GM12878 (cell line): ENCODE measurements at regions not wholly inside any gene's neighbourhood (a gene's known extent, or its start where the extent isn't known, plus 50 kb on each side); places are given as distances from the start of the nearest gene placed in this dataset.

Source experiments
- ATAC-seq: fragments of 200-7000 bp; cut with Tn5 transposase; 3 replicates; pipeline ENCODE4 v1.9.1; 2020; ENCODE audit warnings: mild to moderate bottlenecking, moderate library complexity
- BruUV-seq: library from RNA; stranded (reverse); fragments of 400-500 nt; replicated peaks from 2 replicates; lab custom pipeline; 2021; lab: Mats Ljungman, UMichigan
- CTCF ChIA-PET: fragments of 300-600 bp; sonication (Branson Sonifier 250); formaldehyde crosslinking; extraction: SDS; loops from one replicate; lab custom pipeline; 2021; ENCODE audit warnings: inconsistent platforms; lab: Yijun Ruan, JAX
- POLR2A ChIA-PET: fragments of 350-600 bp; formaldehyde crosslinking; extraction: SDS; loops from one replicate; lab custom pipeline; 2021; ENCODE audit warnings: inconsistent platforms; lab: Charles Lee
- RAD21 ChIA-PET: fragments of 300-600 bp; sonication (Branson Sonifier 250); formaldehyde crosslinking; loops from one replicate; lab custom pipeline; 2023; ENCODE audit warnings: antibody characterized with exemption; ENCODE audit not compliant: unreplicated experiment; lab: Charles Lee
- SMC1A ChIA-PET: fragments of 300-600 bp; sonication (Branson Sonifier 250); formaldehyde crosslinking; loops from one replicate; lab custom pipeline; 2023; ENCODE audit not compliant: unreplicated experiment, uncharacterized antibody; lab: Charles Lee
- DNase-seq: peaks from one replicate; pipeline ENCODE4 v3.0.0-alpha.2; 2011; ENCODE audit warnings: low read depth, low spot score
- FAIRE-seq: peaks from 3 replicates; lab custom pipeline; 2011; peaks lifted over from hg19 to GRCh38; lab: Jason Lieb, UNC
- H2AFZ ChIP-seq: 2 replicates; pipeline ENCODE4 v1.6.0; 2011; ENCODE audit warnings: low read depth, low read length, control low read depth; ENCODE audit not compliant: control insufficient read depth
- H3K27ac ChIP-seq: 2 replicates; pipeline ENCODE4 v1.5.1; 2011; ENCODE audit warnings: control low read depth; ENCODE audit not compliant: control insufficient read depth, insufficient read depth
- H3K27me3 ChIP-seq, 2 experiments: replicated peaks in 1 of 2; 2 replicates each; pipeline versions ENCODE4 v1.6.0 to v1.6.1; 2011; ENCODE audit warnings: low read length in 1 of 2; ENCODE audit not compliant: control insufficient read depth in 2 of 2, insufficient read depth in 2 of 2
- H3K36me3 ChIP-seq, 2 experiments: 2 replicates each; pipeline ENCODE4 v1.5.1; 2011; ENCODE audit warnings: low read length in 1 of 2; ENCODE audit not compliant: control insufficient read depth in 2 of 2, insufficient read depth in 2 of 2
- H3K4me1 ChIP-seq: 2 replicates; pipeline ENCODE4 v1.6.1; 2011; ENCODE audit warnings: mild to moderate bottlenecking, low read length, moderate library complexity, mixed read lengths; ENCODE audit not compliant: control insufficient read depth, insufficient read depth
- H3K4me2 ChIP-seq: 2 replicates; pipeline ENCODE4 v1.6.0; 2011; ENCODE audit warnings: control low read depth; ENCODE audit not compliant: control insufficient read depth, insufficient read depth
- H3K4me3 ChIP-seq: fragments of 200-600 bp; sonication (generic); 2 replicates; pipeline ENCODE4 v1.5.1; 2016
- H3K79me2 ChIP-seq: 2 replicates; pipeline ENCODE4 v1.6.0; 2011; ENCODE audit warnings: low read length; ENCODE audit not compliant: control insufficient read depth, insufficient read depth
- H3K9ac ChIP-seq: 2 replicates; pipeline ENCODE4 v1.8.0; 2011; ENCODE audit warnings: low read length, control low read depth, mixed read lengths; ENCODE audit not compliant: control insufficient read depth, insufficient read depth
- H3K9me3 ChIP-seq: replicated peaks from 3 replicates; pipeline ENCODE4 v1.5.1; 2011; ENCODE audit warnings: mild to moderate bottlenecking, low read length; ENCODE audit not compliant: control insufficient read depth, insufficient read depth
- H4K20me1 ChIP-seq: 2 replicates; pipeline ENCODE4 v1.6.0; 2011; ENCODE audit not compliant: control insufficient read depth, insufficient read depth
- CHD4 ChIP-seq: fragments of 200-600 bp; sonication (generic); IDR thresholded peaks from 2 replicates; pipeline ENCODE4 v1.6.1; 2016; ENCODE audit warnings: mild to moderate bottlenecking
- CREB1 ChIP-seq: IDR thresholded peaks from 2 replicates; pipeline ENCODE4 v1.6.1; 2012; ENCODE audit warnings: low read depth, mild to moderate bottlenecking, inconsistent platforms
- HDAC2 ChIP-seq: fragments of 200-600 bp; sonication (generic); IDR thresholded peaks from 2 replicates; pipeline ENCODE4 v1.6.1; 2017
- NFXL1 ChIP-seq: fragments of 450-650 bp; IDR thresholded peaks from 2 replicates; pipeline ENCODE4 v1.6.1; 2017; ENCODE audit warnings: antibody characterized with exemption, mild to moderate bottlenecking, borderline replicate concordance
- PAX5 ChIP-seq: IDR thresholded peaks from 2 replicates; pipeline ENCODE4 v1.6.1; 2011; ENCODE audit warnings: low read depth, low read length, borderline replicate concordance
- RCOR1 ChIP-seq: conservative IDR thresholded peaks from 2 replicates; pipeline ENCODE4 v1.6.1; 2012; ENCODE audit warnings: low read depth, low read length, improper control_type of control experiment
- ZBTB11 ChIP-seq: fragments of 450-650 bp; formaldehyde crosslinking; IDR thresholded peaks from 2 replicates; pipeline ENCODE4 v1.5.0; 2022; ENCODE audit warnings: mild to moderate bottlenecking, missing genetic modification characterization
- ZBTB33 ChIP-seq: fragments of 450-650 bp; IDR thresholded peaks from 2 replicates; pipeline ENCODE4 v1.6.1; 2017; ENCODE audit warnings: mild to moderate bottlenecking
- ZNF622 ChIP-seq: fragments of 450-650 bp; IDR thresholded peaks from 2 replicates; pipeline ENCODE4 v1.6.1; 2017; ENCODE audit warnings: mild to moderate bottlenecking, inconsistent platforms
- WGBS: methylation state at CpG from one replicate; pipeline ENCODE4 v1.1.6; 2016; ENCODE audit warnings: low lambda C conversion rate; ENCODE audit not compliant: insufficient replicate concordance, insufficient coverage; ENCODE audit errors: missing lambda C conversion rate; 5-methylcytosine and 5-hydroxymethylcytosine counted together
- in situ Hi-C: fragments of 300-500 bp; cut with MboI; formaldehyde crosslinking; loops from 9 replicates; pipeline ENCODE4 v1.14.3; 2018; ENCODE audit warnings: mixed read lengths
- intact Hi-C: fragments of 100-400 bp; cut with micrococcal nuclease; formaldehyde crosslinking; loops from one replicate; pipeline ENCODE4 v1.14.2; 2022; ENCODE audit not compliant: unreplicated experiment
- TF ChIP-seq, protein P1 (sequence below): fragments of 150-350 bp; IDR thresholded peaks from 2 replicates; pipeline ENCODE4 v1.6.1; 2014; ENCODE audit warnings: mild to moderate bottlenecking, low read depth, low read length

GRCh38 chr11:106390078-106390477, 312.6 kb downstream of the AASDHPPT start:
- ChIA-PET CTCF (no interaction called here), POLR2A (no interaction called here), RAD21 (no interaction called here), SMC1A (no interaction called here)
- ATAC-seq = no peak
- no peaks in the 10 kb centered on the region for H3K36me3 ChIP-seq
- intact Hi-C loops = no loop called here
- BruUV-seq = no TSS peak
- no peak for FAIRE-seq
- no peaks in the 10 kb centered on the region; the same call in 2 of the 3 replicates for H3K9me3 ChIP-seq
- no peaks in the 10 kb centered on the region for H3K4me1 ChIP-seq
- in situ Hi-C loops = no loop called here
- H3K79me2 ChIP-seq = no peaks in the 10 kb centered on the region
- no peaks in the 10 kb centered on the region for H3K27me3 ChIP-seq
- 13% methylated on average over 3 of the region's 3 CpGs for WGBS
- H3K4me3 ChIP-seq = no peak overlapping the region
- H3K4me2 ChIP-seq = no peak overlapping the region
- no peak overlapping the region for H3K27ac ChIP-seq
- TF ChIP-seq RCOR1 = no peak
- no peak for TF ChIP-seq CREB1
- TF ChIP-seq ZBTB11 (CRISPR knock-in tag) = no peak
- TF ChIP-seq PAX5 = no peak
- TF ChIP-seq, protein P1, sequence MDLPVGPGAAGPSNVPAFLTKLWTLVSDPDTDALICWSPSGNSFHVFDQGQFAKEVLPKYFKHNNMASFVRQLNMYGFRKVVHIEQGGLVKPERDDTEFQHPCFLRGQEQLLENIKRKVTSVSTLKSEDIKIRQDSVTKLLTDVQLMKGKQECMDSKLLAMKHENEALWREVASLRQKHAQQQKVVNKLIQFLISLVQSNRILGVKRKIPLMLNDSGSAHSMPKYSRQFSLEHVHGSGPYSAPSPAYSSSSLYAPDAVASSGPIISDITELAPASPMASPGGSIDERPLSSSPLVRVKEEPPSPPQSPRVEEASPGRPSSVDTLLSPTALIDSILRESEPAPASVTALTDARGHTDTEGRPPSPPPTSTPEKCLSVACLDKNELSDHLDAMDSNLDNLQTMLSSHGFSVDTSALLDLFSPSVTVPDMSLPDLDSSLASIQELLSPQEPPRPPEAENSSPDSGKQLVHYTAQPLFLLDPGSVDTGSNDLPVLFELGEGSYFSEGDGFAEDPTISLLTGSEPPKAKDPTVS = no peak
- no peak for TF ChIP-seq HDAC2
- no peak for TF ChIP-seq CHD4
- no peak for TF ChIP-seq ZNF622
- no peak for TF ChIP-seq ZBTB33
- TF ChIP-seq NFXL1 = no peak
- no peak overlapping the region for H2AFZ ChIP-seq
- no peaks in the 10 kb centered on the region for H4K20me1 ChIP-seq
- no peak for DNase-seq
- no peak overlapping the region for H3K9ac ChIP-seq
